GM21825 (cell line): ENCODE measurements at regions not wholly inside any gene's neighbourhood (a gene's known extent, or its start where the extent isn't known, plus 50 kb on each side); places are given as distances from the start of the nearest gene placed in this dataset.

ENCODE experiments used
- ATAC-seq: cut with Tn5 transposase; IDR thresholded peaks from one replicate; pipeline ENCODE4 v1.9.1; 2021; ENCODE audit warnings: mild to moderate bottlenecking, moderate library complexity; ENCODE audit not compliant: unreplicated experiment

DNA sequence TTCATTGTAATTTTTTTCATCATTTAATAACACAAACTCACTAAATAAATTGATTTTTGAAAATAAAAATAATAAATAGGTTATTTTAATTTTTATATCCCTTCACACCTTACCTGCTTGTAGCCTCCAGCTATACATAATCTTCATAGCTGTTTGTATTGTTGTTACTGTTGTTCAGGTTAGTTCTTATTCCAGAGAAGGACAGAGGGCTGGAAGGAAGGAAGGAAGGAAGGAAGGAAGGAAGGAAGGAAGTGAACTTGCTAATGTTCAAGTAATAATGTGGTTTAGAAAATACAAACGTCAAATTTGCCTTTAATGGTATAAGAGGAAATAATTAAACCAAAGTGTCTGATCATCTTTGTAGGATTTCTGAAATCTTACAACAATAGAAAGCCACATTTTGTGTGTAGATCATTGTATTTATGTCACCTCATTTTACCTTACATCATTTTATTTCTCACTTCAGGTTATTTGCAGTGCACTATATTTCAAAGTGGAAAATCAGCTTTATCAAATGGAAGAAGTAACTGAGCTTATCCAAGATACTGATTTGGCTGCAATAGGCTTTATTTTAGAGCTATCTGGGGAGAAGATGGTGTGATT, 660.0 kb upstream of the CCDC54 start:
- no peak for ATAC-seq

DNA sequence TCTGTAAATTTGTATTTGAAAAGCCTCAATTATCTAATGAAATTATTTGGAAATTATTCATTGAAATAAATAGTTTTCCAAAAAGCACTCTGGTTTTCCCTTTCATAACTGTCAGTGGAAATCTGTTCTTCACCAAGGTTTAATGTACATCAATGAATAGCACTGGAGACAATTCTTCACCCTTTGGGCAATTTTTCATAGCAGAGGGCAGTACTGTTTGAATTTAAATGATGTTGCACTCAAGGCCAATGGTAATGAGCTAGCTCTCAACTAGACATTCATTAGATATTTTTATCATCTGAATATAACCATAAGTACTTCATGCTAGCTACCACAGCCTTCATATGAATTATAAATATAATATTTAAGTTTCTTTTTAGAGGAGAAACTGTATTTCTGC, 658.2 kb upstream of the CCDC54 start:
- no peak for ATAC-seq

DNA sequence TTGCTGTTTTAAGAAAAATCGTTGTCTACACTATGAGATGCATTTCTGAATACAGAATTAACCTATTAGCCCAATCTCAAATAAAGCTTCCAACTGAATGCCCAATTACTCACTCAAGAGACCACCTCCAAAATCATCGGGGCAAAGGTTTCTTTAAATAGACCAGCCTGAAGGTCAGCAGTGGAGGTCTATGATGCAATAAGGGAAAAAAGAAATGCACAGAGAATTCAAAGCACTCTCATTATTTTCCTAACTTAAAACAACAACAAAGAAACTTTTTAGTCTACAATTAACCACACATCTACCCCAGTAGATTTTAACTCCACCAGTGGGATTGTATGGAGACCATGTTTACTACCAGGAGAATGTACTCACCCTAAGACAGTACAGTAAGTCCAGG, 657.7 kb upstream of the CCDC54 start:
- ATAC-seq: no peak

DNA sequence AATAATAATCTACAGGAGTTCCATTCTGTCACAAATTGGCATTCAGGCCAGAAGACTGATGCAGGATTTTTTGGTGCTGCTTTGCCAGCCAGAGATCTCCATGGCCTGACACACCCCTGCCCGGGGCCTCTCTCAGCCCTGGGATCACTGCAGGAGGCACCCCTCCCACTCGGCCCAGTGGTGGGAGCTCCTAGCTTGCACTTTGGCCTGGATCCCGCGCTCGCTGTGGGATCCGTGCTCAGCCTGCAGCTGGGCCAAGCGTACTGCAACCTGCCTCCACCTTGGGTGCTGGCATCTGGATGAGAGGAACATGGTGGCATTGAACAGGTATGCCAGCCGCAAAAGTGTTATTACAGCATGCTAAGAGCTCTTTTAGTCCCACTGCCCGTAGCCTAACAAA, 656.7 kb upstream of the CCDC54 start:
- ATAC-seq: no peak

DNA sequence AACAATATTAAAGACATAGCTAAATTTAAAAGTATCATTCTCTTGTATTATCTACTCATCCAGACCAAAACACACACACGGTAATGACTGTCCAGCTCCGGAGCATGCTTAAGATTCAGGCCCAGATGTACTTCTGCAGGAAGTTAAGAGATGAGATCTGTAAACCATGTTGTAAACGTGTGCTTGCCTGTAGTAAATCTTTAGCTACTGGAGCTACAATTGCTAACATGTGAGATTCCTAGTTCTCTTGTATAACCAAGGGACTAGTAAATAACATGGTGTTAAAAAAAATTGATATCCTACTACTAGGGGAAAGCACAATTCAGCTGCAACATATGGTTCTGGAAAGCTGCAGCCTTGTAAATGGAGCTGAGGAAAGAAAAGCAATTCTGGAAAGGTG, 651.7 kb upstream of the CCDC54 start:
- ATAC-seq: no peak

DNA sequence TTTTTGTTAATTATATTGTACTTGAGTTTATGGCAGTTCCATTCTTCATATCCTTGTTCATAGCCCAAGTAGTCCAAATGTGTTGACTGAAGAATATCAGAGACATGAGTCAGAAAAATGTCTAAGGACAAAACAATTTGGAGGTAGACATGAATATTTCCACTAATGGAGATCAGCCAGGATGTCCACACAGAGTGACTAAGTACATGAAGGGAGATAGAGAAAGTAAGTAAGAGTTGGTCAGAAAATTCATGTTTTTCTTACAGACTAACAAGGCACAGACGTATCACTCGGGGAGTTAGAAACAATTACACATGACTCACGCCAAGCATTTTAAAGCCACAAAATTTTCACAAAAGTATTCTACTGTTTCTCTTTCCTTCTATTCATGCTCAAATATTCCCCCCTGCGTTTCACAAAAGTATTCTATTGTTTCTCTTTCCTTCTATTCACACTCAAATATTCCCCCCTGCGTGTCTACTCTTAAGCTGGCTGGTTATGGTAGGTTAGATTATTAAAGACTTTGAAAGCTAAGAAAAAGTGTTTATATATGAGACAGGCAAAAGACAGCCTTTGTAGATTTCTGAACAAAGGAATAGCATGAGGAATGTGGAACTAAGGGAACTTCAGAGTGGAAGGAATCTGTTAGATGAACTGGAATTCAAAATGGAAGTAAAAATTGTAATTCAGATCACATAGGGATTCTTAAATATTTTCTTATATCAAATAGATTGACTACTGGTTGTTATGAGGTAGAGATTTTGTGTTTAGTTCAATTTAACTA, 648.7 kb upstream of the CCDC54 start:
- no peak for ATAC-seq

DNA sequence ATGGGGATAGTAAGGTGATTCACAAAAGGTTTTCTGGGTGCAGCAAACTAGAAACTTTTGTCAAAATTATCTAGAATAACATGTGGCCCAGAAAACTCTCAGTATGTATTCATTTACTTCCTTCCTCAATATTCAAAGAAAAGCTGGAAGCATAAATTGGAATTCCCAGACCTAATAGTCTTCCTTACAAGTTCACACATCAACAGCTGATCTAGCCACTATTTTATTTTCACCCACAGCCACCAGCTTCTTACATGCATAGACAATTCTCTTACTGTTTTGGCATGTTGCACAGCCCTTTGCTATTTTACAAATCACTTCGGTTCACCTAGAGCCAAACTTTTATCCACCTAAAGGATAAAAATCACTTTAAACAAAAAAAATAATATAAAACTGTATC, 647.8 kb upstream of the CCDC54 start:
- no peak for ATAC-seq

DNA sequence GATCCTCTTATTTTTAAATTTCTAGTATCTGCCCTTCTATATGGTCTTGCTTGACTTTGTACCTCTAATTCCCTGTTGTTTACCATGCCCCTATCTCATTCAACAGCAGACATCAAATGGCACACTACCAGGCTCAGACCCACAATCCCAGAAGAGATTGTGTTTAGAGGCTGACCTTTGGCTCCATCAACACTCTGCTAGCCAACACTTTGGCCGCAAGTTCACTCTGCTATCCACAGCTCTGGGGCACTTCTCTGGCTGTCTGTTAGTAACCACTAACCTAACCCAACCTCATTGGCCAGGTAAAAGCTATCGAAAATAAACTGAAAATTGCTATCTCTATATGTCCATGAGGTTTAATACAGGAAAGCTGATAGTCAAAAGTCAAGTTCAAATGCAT, 646.0 kb upstream of the CCDC54 start:
- ATAC-seq: no peak

DNA sequence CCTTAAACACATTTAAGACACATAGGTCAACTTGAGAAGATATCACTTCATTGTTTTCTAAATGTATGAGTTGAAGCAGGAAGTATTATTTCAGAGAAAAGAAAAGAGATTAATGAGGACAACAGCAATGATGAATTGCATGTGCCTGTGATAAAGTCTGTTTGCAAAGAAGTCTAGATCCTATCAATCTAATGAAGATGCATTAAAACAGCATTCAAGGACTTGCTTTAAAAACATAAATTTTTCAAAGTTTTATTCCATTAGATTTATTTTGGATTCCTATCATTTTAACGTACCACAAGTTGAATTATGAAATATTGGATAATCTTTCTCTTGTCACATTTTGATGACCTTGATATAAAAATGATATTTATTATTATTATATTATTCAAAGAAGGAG, 642.5 kb upstream of the CCDC54 start:
- ATAC-seq: no peak

DNA sequence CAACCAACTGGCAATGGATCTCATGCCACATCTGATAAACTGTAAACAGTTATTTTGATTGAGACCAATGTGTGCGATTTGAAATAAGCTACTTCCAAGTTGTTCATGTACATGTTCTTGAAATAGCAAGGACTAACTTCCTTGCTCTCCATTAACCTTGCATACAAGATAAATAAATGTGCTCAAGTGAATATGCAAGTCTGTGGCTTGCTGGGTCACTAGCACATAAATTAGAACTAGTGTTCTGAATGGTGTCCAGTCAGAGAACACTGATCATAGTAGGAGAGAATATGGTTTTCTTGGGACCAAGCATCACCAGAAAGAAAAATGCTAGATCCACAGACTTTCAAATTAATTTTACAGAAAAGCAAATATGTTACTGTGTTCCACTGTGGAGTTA, 640.0 kb upstream of the CCDC54 start:
- no peak for ATAC-seq

DNA sequence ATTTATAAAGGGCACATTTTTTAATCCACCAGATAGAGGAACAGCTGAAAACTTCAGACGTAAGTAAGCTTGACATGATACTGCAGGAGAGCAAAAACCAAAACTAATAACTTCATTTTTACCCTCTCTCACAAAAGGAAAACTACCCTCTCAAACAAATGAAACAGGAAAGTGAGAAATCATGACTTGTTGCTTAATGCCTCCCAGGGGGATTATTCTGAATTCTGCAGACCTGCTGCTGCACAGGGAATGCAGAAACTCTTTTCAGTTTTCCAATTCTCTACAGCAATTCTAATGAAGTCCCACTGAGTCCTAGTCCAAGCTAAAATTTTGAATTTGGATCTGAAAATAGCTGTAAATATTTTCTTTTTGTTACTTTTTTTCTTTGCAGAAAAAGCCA, 637.1 kb upstream of the CCDC54 start:
- no peak for ATAC-seq

DNA sequence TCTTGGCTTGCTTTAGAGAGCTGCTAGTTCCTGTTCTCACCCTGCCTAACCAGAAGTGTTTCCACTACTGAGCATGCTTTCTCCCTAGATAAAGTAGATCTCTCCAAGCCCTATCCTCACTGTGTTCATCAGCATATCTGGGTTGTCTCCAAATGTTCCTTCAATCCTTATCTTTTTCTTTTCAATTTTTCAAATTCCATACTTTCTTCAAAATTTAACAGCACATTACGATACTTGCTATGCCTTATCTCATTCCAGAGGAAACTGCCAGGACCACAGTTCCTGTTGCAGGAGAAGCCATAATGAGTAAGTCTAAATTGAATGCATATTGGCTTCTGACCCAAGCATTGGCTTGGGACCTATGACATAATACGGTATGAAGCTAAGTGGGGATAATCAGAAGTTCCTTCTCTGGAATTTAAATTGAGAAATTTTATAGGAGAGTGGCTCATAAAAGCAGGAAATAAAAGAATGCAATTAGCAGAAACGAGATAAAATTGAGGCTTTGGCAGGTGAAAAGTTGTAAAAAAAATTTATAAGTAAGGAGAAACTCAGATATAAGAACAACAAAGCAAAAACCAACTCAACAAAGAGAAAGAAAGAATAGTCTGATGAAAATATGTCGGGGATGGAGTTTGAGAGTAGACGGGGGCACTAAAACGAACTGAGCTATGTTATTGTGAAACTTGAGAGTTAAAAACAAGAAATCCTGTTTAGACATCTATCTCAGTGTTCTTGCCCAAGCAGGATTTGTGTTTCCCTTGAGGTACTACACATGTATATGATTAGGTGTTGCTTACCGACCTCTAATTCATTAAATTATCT, 631.7 kb upstream of the CCDC54 start:
- ATAC-seq: no peak

DNA sequence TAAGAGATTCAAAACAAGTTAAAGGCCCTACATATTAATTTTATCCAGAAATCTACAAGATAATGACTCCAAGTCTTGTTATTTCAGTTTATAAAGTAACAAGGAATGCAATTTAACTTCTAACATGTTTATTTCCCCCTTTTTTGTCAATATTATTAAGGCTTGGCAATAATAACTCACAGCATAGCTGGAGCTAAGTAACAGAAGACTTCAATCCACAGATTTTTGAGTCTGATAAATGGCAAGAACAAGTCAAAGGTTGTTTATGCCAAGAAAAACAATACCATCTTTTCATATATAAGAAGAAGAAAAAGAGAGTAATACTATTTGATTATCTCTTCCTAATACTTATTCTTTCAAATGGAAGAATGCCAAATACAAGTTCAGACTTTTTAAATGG, 631.0 kb upstream of the CCDC54 start:
- ATAC-seq: no peak

DNA sequence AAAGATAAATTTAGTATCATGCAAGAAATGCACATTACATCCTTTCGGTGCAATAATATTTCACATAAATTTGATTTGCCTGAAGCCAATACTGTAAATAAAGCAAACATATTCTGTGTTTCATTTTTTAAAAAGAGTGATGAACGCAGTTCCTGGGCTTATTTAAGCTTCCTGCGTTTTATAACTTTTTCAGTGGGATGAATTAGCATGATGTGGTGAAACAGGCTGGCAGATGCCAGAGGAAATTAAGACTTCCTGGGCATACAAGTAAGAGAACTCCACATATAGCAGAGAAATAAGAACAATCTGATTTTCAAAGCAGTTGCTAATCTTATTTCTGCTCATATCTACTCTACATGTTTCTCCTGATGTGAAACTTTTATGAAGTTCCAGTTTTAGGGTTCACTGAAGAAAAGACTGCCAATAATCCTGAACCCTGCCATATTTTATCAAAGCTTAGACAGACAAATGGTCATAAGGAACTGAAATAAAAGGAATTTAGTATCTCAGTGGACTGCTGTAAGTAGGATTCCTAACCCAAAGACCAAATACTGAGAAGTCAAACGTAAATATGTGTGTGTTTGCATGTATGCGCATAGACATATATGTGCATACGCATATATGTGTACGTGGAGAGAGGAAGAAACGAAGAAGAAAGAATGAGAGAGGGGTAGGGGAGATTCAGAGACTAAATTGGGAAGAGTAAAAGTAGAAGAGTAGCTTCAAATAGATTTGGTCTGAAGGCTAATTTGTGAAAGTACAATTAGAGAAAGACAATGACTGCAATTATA, 628.6 kb upstream of the CCDC54 start:
- ATAC-seq: no peak

DNA sequence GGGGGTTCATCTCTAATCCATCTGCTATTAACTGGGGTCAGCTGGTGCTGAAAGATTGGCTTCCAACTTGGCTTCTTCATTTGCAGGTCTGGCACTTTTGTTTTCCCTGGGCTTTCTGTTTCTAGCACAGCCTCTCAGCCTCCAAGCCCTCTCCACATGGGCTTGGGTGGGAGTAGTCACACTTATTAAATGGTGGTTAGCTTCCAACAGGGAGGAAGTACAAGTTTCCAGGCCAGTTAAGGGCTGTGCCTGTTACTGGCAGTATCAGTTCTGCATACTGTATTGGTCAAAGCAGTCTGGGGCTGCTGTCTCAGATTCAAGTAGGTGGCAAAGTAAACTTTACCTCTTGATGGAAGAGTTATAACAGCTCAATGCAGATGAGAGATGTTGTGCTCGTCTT, 627.1 kb upstream of the CCDC54 start:
- no peak for ATAC-seq

DNA sequence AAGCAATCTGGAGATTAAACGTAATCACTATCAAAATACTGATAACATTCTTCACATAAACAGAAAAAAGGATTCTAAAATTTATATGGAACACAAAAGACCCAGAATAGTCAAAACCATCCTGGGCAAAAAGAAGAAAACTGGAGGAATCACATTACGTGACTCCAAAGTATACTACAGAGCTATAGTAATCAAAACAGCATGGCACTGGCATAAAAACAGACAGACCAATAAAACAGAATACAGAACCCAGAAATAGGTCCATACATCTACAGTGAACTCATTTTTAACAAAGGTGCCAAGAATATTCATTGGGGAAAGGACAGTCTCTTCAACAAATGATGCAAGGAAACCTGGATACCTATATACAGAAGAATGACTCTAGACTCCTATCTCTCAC, 621.9 kb upstream of the CCDC54 start:
- no peak for ATAC-seq

DNA sequence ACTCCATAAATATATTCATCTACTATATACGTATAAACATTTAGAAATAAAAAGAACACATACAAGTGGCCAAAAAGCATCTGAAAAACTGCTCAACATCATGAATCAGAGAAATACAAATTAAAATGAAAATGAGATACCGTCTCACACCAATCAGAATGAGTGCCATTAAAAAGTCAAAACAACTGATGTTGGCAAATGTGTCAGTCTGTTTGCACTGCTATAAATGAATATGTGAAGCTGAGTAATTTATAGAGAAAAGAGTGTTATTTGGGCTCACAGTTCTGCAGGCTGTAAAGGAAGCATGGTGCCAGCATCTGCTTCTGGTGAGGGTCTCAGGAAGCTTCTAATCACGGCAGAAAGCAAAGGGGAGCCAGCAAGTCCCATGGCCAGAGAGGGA, 620.3 kb upstream of the CCDC54 start:
- no peak for ATAC-seq

DNA sequence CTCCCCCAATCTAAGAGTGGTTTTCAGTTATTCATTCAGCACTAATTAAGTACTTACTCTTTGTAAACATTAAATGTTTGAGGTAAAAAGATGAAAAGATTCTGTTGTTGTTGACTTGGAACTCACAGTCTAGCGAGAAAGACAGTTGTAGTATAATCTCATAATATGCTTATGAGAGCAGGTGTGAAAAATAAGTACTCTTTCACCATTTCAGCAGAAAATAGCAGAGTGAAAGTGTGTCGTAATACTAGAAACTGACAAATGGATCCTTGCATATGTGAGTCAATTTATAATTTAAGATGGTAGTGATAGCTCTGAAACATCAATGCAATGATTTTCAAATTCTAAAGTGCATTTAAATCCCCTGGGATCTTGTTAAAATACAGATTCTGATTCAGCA, 618.8 kb upstream of the CCDC54 start:
- no peak for ATAC-seq

DNA sequence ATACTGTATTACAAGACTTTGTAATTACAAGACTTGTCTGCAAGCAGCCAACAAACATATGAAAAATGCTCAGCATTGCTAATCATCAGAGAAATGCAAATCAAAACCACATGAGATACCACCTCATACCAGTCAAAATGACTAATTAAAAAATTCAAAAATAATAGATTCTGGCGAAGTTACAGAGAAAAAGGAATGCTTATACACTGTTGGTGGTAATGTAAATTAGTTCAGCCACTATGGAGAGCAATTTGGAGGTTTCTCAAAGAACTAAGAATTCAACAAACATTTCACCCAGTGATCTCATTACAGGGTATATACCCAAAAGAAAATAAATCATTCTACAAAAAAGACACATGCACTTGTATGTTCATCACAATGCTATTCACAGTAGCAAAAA, 617.5 kb upstream of the CCDC54 start:
- ATAC-seq: no peak

DNA sequence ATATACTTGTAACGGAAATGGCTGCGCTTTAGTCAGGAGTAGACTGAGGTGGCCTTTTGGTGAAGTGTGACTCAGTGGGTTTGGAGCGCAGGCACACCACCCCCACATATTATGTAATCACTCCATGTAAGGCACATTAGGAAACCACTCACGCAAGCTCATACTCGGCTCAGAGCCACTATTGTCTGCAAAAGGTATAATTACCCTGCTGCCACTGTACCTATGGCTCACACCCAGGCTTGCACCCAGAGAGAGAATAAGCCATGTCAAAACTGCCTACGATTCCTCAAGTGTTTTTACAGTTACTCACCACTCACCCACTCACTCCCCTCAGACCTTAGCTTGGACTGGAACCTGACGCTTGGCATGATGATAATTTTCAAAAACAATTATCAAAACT, 611.9 kb upstream of the CCDC54 start:
- no peak for ATAC-seq

DNA sequence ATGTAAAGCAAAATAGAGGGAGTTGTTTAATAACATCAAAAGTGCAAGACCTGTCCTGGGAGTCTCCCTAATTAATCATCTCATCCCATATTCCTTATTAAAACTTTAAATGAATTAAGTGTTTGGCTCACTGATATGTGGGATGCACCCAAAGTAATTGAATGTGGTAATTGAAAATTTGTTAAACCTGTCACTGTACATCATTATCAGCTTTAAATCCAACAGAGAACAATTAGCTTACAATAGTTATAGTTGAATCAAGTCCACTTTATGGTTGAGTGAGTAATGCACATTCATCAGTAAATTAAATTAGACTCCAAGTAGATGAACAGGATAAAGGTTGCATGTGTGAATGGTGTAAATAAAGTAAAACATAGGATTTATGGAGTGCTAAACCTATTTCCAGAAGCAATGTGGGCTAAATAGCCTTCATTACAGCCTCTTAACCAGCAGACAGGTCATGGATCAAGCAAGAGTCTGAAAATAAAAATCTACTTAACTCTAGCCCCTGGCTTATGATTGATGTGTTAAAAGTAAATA, 608.2 kb upstream of the CCDC54 start:
- no peak for ATAC-seq
